CD4-positive, alpha-beta T cell (primary cell): ENCODE measurements at regions not wholly inside any gene's neighbourhood (a gene's known extent, or its start where the extent isn't known, plus 50 kb on each side); places are given as distances from the start of the nearest gene placed in this dataset.

Experiments
- ATAC-seq: fragments of 200-7000 bp; cut with Tn5 transposase; one replicate; pipeline ENCODE4 v1.10.0; 2022; ENCODE audit warnings: mild to moderate bottlenecking; ENCODE audit not compliant: poor library complexity
- CTCF ChIA-PET: fragments of 350-600 bp; sonication (Branson Sonifier 250); formaldehyde crosslinking; loops from one replicate; lab custom pipeline; 2021; ENCODE audit warnings: antibody characterized with exemption, inconsistent platforms; lab: Charles Lee
- POLR2A ChIA-PET: fragments of 350-600 bp; sonication (Branson Sonifier 250); formaldehyde crosslinking; loops from one replicate; lab custom pipeline; 2021; ENCODE audit warnings: antibody characterized with exemption, inconsistent platforms; lab: Charles Lee
- DNase-seq, 14 experiments: peaks; one replicate each; pipeline ENCODE4 v3.0.0-alpha.2; 2013 to 2020; ENCODE audit warnings: mixed read lengths in 2 of 14
- H3K27ac ChIP-seq, 2 donors: one replicate each; pipeline versions ENCODE4 v1.5.1 to v1.7.0; 2013; ENCODE audit warnings: low read length in 2 of 2, low read depth in 1 of 2, mild to moderate bottlenecking in 1 of 2
- H3K27me3 ChIP-seq, 2 experiments: 1 replicate in 1 of 2; 2 replicates in 1 of 2; pipeline versions ENCODE4 v1.6.1 to v1.7.0; 2013; ENCODE audit warnings: low read length in 2 of 2, control low read depth in 1 of 2, mild to moderate bottlenecking in 1 of 2, moderate library complexity in 1 of 2; ENCODE audit not compliant: insufficient read depth in 2 of 2, control insufficient read depth in 1 of 2
- H3K36me3 ChIP-seq: one replicate; pipeline ENCODE4 v1.6.1; 2013; ENCODE audit warnings: low read length, control low read depth; ENCODE audit not compliant: insufficient read depth
- H3K4me1 ChIP-seq: one replicate; pipeline ENCODE4 v1.6.1; 2013; ENCODE audit warnings: low read length, control low read depth; ENCODE audit not compliant: insufficient read depth
- H3K4me3 ChIP-seq: one replicate; pipeline ENCODE4 v1.5.1; 2013; ENCODE audit warnings: mild to moderate bottlenecking, low read length, moderate library complexity
- H3K9me3 ChIP-seq, 2 experiments: 1 replicate in 1 of 2; 2 replicates in 1 of 2; pipeline versions ENCODE4 v1.6.1 to v1.7.0; 2013; ENCODE audit warnings: low read length in 2 of 2, mild to moderate bottlenecking in 2 of 2, control low read depth in 1 of 2, moderate library complexity in 1 of 2; ENCODE audit not compliant: control insufficient read depth in 1 of 2, insufficient read depth in 1 of 2
- H3K27ac Mint-ChIP-seq: one replicate; pipeline ENCODE4 v1.8.0; 2020; ENCODE audit warnings: mixed read lengths
- H3K27me3 Mint-ChIP-seq: one replicate; pipeline ENCODE4 v1.8.0; 2021; ENCODE audit warnings: mixed read lengths
- H3K36me3 Mint-ChIP-seq: one replicate; pipeline ENCODE4 v1.8.0; 2021; ENCODE audit warnings: low read depth, mixed read lengths
- H3K4me1 Mint-ChIP-seq: one replicate; pipeline ENCODE4 v1.8.0; 2021; ENCODE audit warnings: low read depth, mixed read lengths
- H3K4me3 Mint-ChIP-seq: one replicate; pipeline ENCODE4 v1.8.0; 2020; ENCODE audit warnings: mild to moderate bottlenecking, mixed read lengths
- H3K9me3 Mint-ChIP-seq: one replicate; pipeline ENCODE4 v1.8.0; 2020; ENCODE audit warnings: mixed read lengths
- intact Hi-C, 2 experiments: fragments of 100-400 bp; cut with DNase I in 1 of 2; cut with micrococcal nuclease in 1 of 2; formaldehyde crosslinking; loops; one replicate each; pipeline versions ENCODE4 v1.15.1 to v1.9.0; 2023 to 2025; cut with DNase I, micrococcal nuclease
- TF ChIP-seq, protein P1 (sequence below): fragments of 200-600 bp; IDR thresholded peaks from one replicate; pipeline ENCODE4 v1.8.0; 2022; ENCODE audit warnings: antibody characterized with exemption, mild to moderate bottlenecking

DNA sequence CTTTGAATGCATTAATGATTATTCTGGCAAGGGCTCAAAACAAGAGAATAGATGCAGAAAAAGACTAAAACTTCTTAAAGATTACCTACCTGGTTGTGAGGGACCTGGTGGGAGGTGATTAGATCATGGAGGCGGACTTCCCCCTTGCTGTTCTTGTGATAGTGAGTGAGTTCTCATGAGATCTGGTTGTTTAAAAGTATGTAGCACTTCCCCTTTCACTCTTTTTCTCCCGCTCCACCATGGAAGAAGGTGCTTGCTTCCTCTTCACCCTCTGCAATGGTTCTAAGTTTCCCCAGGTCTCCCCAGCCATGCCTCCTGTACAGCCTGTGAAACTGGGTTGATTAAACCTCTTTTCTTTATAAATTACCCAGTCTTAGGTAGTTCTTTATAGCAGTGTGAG, 226.6 kb downstream of the ARHGAP12 start:
- Mint-ChIP-seq H3K4me3 (no peak overlapping the region), H3K36me3 (no peaks in the 10 kb centered on the region), H3K4me1 (peaks cover 4% of the 10 kb centered on the region), H3K27ac (no peak overlapping the region), H3K27me3 (no peaks in the 10 kb centered on the region), H3K9me3 (no peaks in the 10 kb centered on the region)
- Histone ChIP-seq H3K27ac (no peak overlapping the region), H3K4me1 (peaks cover 4% of the 10 kb centered on the region), H3K36me3 (no peaks in the 10 kb centered on the region), H3K4me3 (no peak overlapping the region), H3K9me3 (peaks cover 0 to 3% of the 10 kb centered on the region in 2 experiments), H3K27me3 (no peaks in the 10 kb centered on the region)
- TF ChIP-seq, protein P1, sequence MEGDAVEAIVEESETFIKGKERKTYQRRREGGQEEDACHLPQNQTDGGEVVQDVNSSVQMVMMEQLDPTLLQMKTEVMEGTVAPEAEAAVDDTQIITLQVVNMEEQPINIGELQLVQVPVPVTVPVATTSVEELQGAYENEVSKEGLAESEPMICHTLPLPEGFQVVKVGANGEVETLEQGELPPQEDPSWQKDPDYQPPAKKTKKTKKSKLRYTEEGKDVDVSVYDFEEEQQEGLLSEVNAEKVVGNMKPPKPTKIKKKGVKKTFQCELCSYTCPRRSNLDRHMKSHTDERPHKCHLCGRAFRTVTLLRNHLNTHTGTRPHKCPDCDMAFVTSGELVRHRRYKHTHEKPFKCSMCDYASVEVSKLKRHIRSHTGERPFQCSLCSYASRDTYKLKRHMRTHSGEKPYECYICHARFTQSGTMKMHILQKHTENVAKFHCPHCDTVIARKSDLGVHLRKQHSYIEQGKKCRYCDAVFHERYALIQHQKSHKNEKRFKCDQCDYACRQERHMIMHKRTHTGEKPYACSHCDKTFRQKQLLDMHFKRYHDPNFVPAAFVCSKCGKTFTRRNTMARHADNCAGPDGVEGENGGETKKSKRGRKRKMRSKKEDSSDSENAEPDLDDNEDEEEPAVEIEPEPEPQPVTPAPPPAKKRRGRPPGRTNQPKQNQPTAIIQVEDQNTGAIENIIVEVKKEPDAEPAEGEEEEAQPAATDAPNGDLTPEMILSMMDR: no peak
- ChIA-PET POLR2A (no interaction called here), CTCF (no interaction called here)
- DNase-seq: peak in 2 of 14 experiments; percentile 26 to 29
- no peak for ATAC-seq
- intact Hi-C loops: no loop called here

DNA sequence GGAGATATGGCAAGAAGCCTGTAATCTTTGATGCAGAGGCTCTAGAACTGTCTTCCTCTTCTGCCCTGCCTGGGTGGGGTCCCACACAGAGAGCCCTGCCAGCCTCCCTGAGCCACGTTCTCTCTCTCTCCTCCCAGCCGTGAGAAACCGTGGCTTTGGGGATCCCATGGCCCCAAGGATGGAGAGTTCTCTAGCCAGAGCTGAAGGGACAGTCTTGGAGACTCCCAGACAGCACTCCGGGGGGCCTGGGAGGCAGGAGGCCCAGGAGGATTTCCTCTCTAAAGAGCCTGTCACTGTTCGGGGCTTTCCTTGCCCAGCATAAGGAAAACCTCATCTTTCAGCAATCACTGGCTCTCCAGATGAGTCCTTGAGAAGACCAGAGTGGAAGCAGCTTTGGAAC, 227.1 kb downstream of the ARHGAP12 start:
- Histone ChIP-seq H3K4me1 (no peaks in the 10 kb centered on the region), H3K27me3 (no peaks in the 10 kb centered on the region), H3K4me3 (no peak overlapping the region), H3K27ac (no peak overlapping the region), H3K9me3 (peaks cover 0 to 3% of the 10 kb centered on the region in 2 experiments), H3K36me3 (no peaks in the 10 kb centered on the region)
- ATAC-seq: no peak
- ChIA-PET POLR2A (no interaction called here), CTCF (no interaction called here)
- intact Hi-C loops: no loop called here
- H3K4me1 Mint-ChIP-seq: no peaks in the 10 kb centered on the region
- no peaks in the 10 kb centered on the region for H3K9me3 Mint-ChIP-seq
- no peaks in the 10 kb centered on the region for H3K36me3 Mint-ChIP-seq
- H3K27me3 Mint-ChIP-seq: no peaks in the 10 kb centered on the region
- no peak overlapping the region for H3K27ac Mint-ChIP-seq
- TF ChIP-seq, protein P1: no peak
- DNase-seq: peak in 1 of 14 experiments; percentile 8
- H3K4me3 Mint-ChIP-seq: no peak overlapping the region

DNA sequence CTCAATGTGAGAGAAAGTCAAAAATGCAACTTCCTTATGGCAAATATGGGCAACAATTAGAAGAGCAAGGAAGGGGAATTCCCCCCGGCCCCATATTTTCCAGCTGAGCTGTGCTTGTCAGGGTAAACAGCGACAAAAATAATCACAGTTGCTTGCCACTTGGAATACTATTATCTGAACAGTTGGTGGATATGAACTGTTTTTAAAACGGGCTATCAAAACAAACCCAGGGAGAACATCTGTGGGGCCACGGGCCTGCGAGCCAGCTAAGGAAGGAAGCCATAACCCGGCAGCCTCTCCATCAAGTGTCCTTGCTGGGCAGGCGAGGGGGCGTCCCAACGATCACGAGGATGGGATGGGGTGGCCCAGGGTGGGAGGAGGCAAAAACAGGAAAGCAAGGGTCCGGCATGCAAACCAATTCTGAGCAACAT, 228.4 kb downstream of the ARHGAP12 start:
- Histone ChIP-seq H3K36me3 (no peaks in the 10 kb centered on the region), H3K4me3 (no peak overlapping the region), H3K27me3 (no peaks in the 10 kb centered on the region), H3K9me3 (peaks cover 0 to 3% of the 10 kb centered on the region in 2 experiments), H3K27ac (no peak overlapping the region), H3K4me1 (no peaks in the 10 kb centered on the region)
- intact Hi-C loops: no loop called here
- CTCF ChIA-PET: no interaction called here
- no peaks in the 10 kb centered on the region for H3K9me3 Mint-ChIP-seq
- no peak overlapping the region for H3K27ac Mint-ChIP-seq
- no peaks in the 10 kb centered on the region for H3K4me1 Mint-ChIP-seq
- POLR2A ChIA-PET: no interaction called here
- no peak for ATAC-seq
- no peaks in the 10 kb centered on the region for H3K36me3 Mint-ChIP-seq
- no peak for DNase-seq
- H3K27me3 Mint-ChIP-seq: no peaks in the 10 kb centered on the region
- TF ChIP-seq, protein P1: no peak
- no peak overlapping the region for H3K4me3 Mint-ChIP-seq
